K562 (cell line): ENCODE measurements at regions not wholly inside any gene's neighbourhood (a gene's known extent, or its start where the extent isn't known, plus 50 kb on each side); places are given as distances from the start of the nearest gene placed in this dataset.

Source experiments
- ATAC-seq: fragments of 200-7000 bp; cut with Tn5 transposase; 3 replicates; pipeline ENCODE4 v1.9.1; 2020; ENCODE audit warnings: moderate library complexity
- BruUV-seq: library from RNA; stranded (reverse); fragments of 400-500 nt; replicated peaks from 2 replicates; lab custom pipeline; 2021; lab: Mats Ljungman, UMichigan
- CTCF ChIA-PET: fragments of 300-600 bp; formaldehyde crosslinking; extraction: SDS; loops from one replicate; lab custom pipeline; 2021; ENCODE audit warnings: low intra/inter-chr PET ratio; lab: Yijun Ruan, JAX
- POLR2A ChIA-PET: fragments of 300-600, 350-650 bp; sonication (Branson Sonifier 250); formaldehyde crosslinking; extraction: SDS; loops from one replicate; lab custom pipeline; 2021; ENCODE audit warnings: antibody characterized with exemption, inconsistent platforms; lab: Yijun Ruan, JAX
- DNase-seq, 4 experiments: peaks; one replicate each; pipeline versions ENCODE4 v3.0.0 to v3.0.0-alpha.2; 2011 to 2018; ENCODE audit warnings: low spot score in 3 of 4, mixed read lengths in 3 of 4; ENCODE audit errors: extremely low read depth in 1 of 4
- FAIRE-seq: peaks from 2 replicates; lab custom pipeline; 2011; peaks lifted over from hg19 to GRCh38; lab: Jason Lieb, UNC
- H2AFZ ChIP-seq: 2 replicates; pipeline ENCODE4 v1.6.0; 2011; ENCODE audit warnings: low read depth, low read length, control low read depth, inconsistent platforms
- H3K27ac ChIP-seq: fragments of 200-600 bp; 3 replicates; pipeline ENCODE4 v1.8.0; 2011; ENCODE audit warnings: low read depth, mild to moderate bottlenecking, control low read depth, inconsistent platforms, low read length, moderate library complexity, mixed read lengths; ENCODE audit errors: extremely low read depth
- H3K27me3 ChIP-seq, 2 experiments: fragments of 300-600 bp in 1 of 2; 2 replicates in 1 of 2; 3 replicates in 1 of 2; pipeline versions ENCODE4 v1.6.0 to v1.8.0; 2011; ENCODE audit warnings: inconsistent platforms in 2 of 2, low read length in 2 of 2, mild to moderate bottlenecking in 1 of 2, mixed read lengths in 1 of 2, moderate library complexity in 1 of 2; ENCODE audit not compliant: control insufficient read depth in 2 of 2, insufficient read depth in 2 of 2
- H3K36me3 ChIP-seq: fragments of 300-600 bp; 3 replicates; pipeline ENCODE4 v1.8.0; 2011; ENCODE audit warnings: mild to moderate bottlenecking, low read length, inconsistent platforms; ENCODE audit not compliant: control insufficient read depth, insufficient read depth
- H3K4me1 ChIP-seq, 2 experiments: fragments of 200-600 bp in 1 of 2; replicated peaks in 1 of 2; 2 replicates in 1 of 2; 3 replicates in 1 of 2; pipeline versions ENCODE4 v1.5.1 to v1.8.0; 2011; ENCODE audit warnings: inconsistent platforms in 2 of 2, low read length in 2 of 2, mild to moderate bottlenecking in 1 of 2, mixed read lengths in 1 of 2, moderate library complexity in 1 of 2; ENCODE audit not compliant: control insufficient read depth in 2 of 2, insufficient read depth in 2 of 2
- H3K4me2 ChIP-seq: 2 replicates; pipeline ENCODE4 v1.6.1; 2011; ENCODE audit warnings: low read length, control low read depth, inconsistent platforms, mixed read lengths; ENCODE audit not compliant: insufficient read depth
- H3K4me3 ChIP-seq: fragments of 200-600 bp; sonication (generic), shearing (Covaris generic); 2 replicates; pipeline ENCODE4 v1.5.1; 2016; ENCODE audit warnings: control low read depth, inconsistent platforms
- H3K79me2 ChIP-seq: fragments of 200-600 bp; 3 replicates; pipeline ENCODE4 v1.8.0; 2011; ENCODE audit warnings: low read length, inconsistent platforms; ENCODE audit not compliant: control insufficient read depth, insufficient read depth
- H3K9ac ChIP-seq, 2 experiments: 2 replicates each; pipeline versions ENCODE4 v1.6.0 to v1.6.1; 2011; ENCODE audit warnings: low read depth in 2 of 2, low read length in 2 of 2, control low read depth in 1 of 2, inconsistent platforms in 1 of 2, mild to moderate bottlenecking in 1 of 2, mixed read lengths in 1 of 2; ENCODE audit not compliant: insufficient read depth in 1 of 2
- H3K9me1 ChIP-seq: one replicate; pipeline ENCODE4 v1.6.0; 2011; ENCODE audit warnings: inconsistent platforms, mild to moderate bottlenecking, low read length, moderate library complexity; ENCODE audit not compliant: control insufficient read depth, insufficient read depth
- H3K9me3 ChIP-seq: replicated peaks from 2 replicates; pipeline ENCODE4 v1.5.1; 2011; ENCODE audit warnings: low read depth, low read length, inconsistent platforms; ENCODE audit not compliant: control insufficient read depth, insufficient read depth
- H4K20me1 ChIP-seq: replicated peaks from 2 replicates; pipeline ENCODE4 v1.6.1; 2011; ENCODE audit warnings: low read length, inconsistent platforms, mixed read lengths; ENCODE audit not compliant: control insufficient read depth, insufficient read depth
- CBFA2T3 ChIP-seq: fragments of 450-650 bp; IDR thresholded peaks from 2 replicates; pipeline ENCODE4 v1.6.1; 2017
- ESRRA ChIP-seq: fragments of 450-650 bp; IDR thresholded peaks from 2 replicates; pipeline ENCODE4 v1.6.1; 2014; ENCODE audit warnings: low read depth, mild to moderate bottlenecking, moderate library complexity, borderline replicate concordance
- MTA1 ChIP-seq: fragments of 450-650 bp; IDR thresholded peaks from 2 replicates; pipeline ENCODE4 v1.6.1; 2017; ENCODE audit warnings: borderline replicate concordance
- MTA3 ChIP-seq: fragments of 450-650 bp; formaldehyde crosslinking; IDR thresholded peaks from 2 replicates; pipeline ENCODE4 v1.6.1; 2017; ENCODE audit warnings: mild to moderate bottlenecking, borderline replicate concordance
- MYNN ChIP-seq, 2 experiments: sonication (generic); formaldehyde crosslinking in 1 of 2; IDR thresholded peaks; 2 replicates each; pipeline versions ENCODE4 v1.5.0 to v1.6.1; 2016 to 2020; ENCODE audit warnings: antibody characterized with exemption in 1 of 2, missing genetic modification reagents in 1 of 2
- POLR2AphosphoS5 ChIP-seq: IDR thresholded peaks from 2 replicates; pipeline ENCODE4 v1.6.1; 2011; ENCODE audit warnings: mild to moderate bottlenecking, low read depth, low read length, moderate library complexity; ENCODE audit not compliant: control insufficient read depth, insufficient read depth
- STAT5A ChIP-seq: IDR thresholded peaks from 2 replicates; pipeline ENCODE4 v1.6.1; 2012; ENCODE audit warnings: low read length, inconsistent platforms, borderline replicate concordance
- TGIF2 ChIP-seq: sonication (generic); formaldehyde crosslinking; IDR thresholded peaks from 2 replicates; pipeline ENCODE4 v1.8.1; 2022; ENCODE audit warnings: mild to moderate bottlenecking, missing genetic modification reagents, moderate library complexity
- THRA ChIP-seq: fragments of 450-650 bp; IDR thresholded peaks from 2 replicates; pipeline ENCODE4 v1.6.1; 2017; ENCODE audit warnings: mild to moderate bottlenecking, moderate library complexity
- ZBTB1 ChIP-seq: sonication (generic); formaldehyde crosslinking; IDR thresholded peaks from 2 replicates; pipeline ENCODE4 v1.8.1; 2023; ENCODE audit warnings: missing genetic modification reagents, low read depth, mild to moderate bottlenecking, borderline replicate concordance
- ZBTB12 ChIP-seq: fragments of 250-450 bp; sonication (Bioruptor Pico); IDR thresholded peaks from 2 replicates; pipeline ENCODE4 v1.4.0; 2020
- ZNF395 ChIP-seq: fragments of 200-800 bp; sonication (Bioruptor generic); IDR thresholded peaks from 2 replicates; pipeline ENCODE4 v1.6.1; 2017; ENCODE audit warnings: missing genetic modification characterization, missing compliant biosample characterization
- ZNF644 ChIP-seq: fragments of 200-800 bp; sonication (Bioruptor generic); IDR thresholded peaks from 2 replicates; pipeline ENCODE4 v1.6.1; 2016; ENCODE audit warnings: low read depth, missing genetic modification characterization, missing compliant biosample characterization
- WGBS: fragments of 100-300 bp; shearing (Covaris generic); methylation state at CpG from one replicate; pipeline ENCODE4 v1.1.6; 2016; ENCODE audit warnings: low coverage, mixed read lengths; ENCODE audit not compliant: insufficient coverage; ENCODE audit errors: missing lambda C conversion rate; 5-methylcytosine and 5-hydroxymethylcytosine counted together
- in situ Hi-C: fragments of 300-500 bp; cut with MboI; formaldehyde crosslinking; loops from 4 replicates; pipeline ENCODE4 v1.15.0; 2018; ENCODE audit warnings: inconsistent platforms, mixed read lengths
- intact Hi-C: fragments of 100-400 bp; cut with micrococcal nuclease; formaldehyde crosslinking; loops from 2 replicates; pipeline ENCODE4 v1.14.2; 2022

DNA sequence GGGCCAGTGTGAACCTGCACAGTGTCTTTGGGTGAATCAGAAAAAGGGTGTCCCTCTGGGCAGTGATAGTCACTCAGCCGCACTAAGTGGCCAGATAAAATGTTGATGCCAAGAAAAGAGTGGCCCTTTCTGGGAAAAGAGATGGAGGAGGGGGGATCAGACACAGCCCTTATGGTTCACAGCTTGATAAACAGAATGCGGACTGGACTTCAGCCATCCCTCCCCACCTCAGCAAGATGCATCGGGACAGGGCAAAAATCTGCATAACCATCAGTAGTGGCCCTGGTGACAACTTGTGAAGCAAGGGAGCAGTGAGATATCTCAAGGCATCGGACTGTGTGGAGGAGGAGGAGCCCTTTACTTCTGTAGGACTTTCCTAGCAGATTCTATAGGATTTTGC is 353.8 kb upstream of the PLXNA2 start:
- ATAC-seq (no peak; the same call in 2 of the 3 replicates), FAIRE-seq (no peak), DNase-seq (peak in 1 of 4 experiments; percentile 3)
- TF ChIP-seq CBFA2T3 (0 out of 2 replicates have a peak, but pooled peaks have one; percentile 15), STAT5A (0 out of 2 replicates have a peak, but pooled peaks have one; percentile 13), MTA1 (no peak), POLR2AphosphoS5 (no peak), MYNN (IDR thresholded peaks at IDR 0.05) (no peak), MYNN (CRISPR knock-in tag; IDR thresholded peaks at IDR 0.05) (no peak)
- no peaks in the 10 kb centered on the region for H3K9me3 ChIP-seq
- BruUV-seq = no TSS peak
- H3K4me1 ChIP-seq = no peaks in the 10 kb centered on the region
- H4K20me1 ChIP-seq = no peaks in the 10 kb centered on the region
- in situ Hi-C loops = no loop called here
- no peak overlapping the region for H3K4me3 ChIP-seq
- WGBS = 1% methylated on average over 4 of the region's 4 CpGs
- H3K9me1 ChIP-seq = no peaks in the 10 kb centered on the region
- no peaks in the 10 kb centered on the region for H3K36me3 ChIP-seq
- no peaks in the 10 kb centered on the region for H3K79me2 ChIP-seq
- H3K9ac ChIP-seq = no peak overlapping the region
- H3K4me2 ChIP-seq = no peak overlapping the region
- ChIA-PET CTCF (no interaction called here), POLR2A (interaction anchor here (0.6 kb wide), 1 partner anchor 639 kb away, joined by 3 read pairs; no protein-coding TSS in a partner anchor)
- no peak overlapping the region for H2AFZ ChIP-seq
- intact Hi-C loops = no loop called here
- H3K27ac ChIP-seq = no peak overlapping the region
- H3K27me3 ChIP-seq = no peaks in the 10 kb centered on the region

DNA sequence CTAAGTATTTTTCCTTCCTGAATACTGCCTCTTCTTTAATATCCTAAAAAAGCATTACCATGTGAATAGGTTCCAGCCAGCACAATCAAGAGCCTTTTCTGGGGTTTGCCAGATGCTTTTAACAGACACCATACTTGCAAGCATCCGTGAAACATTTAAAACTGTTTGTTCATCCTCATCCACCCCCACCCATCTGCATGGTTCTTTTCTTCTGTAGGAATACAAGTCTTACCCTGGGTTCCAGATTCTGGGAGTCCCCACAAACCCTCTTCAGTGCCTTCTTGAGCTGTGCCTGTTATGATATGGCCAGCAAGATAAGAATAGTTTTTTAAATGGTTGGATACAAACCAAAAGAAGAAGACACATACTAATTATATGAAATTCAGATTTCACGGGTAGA is 354.9 kb upstream of the PLXNA2 start:
- H3K27me3 ChIP-seq = no peaks in the 10 kb centered on the region
- no peak overlapping the region for H2AFZ ChIP-seq
- H3K79me2 ChIP-seq = no peaks in the 10 kb centered on the region
- no peak overlapping the region for H3K9ac ChIP-seq
- ChIA-PET POLR2A (no interaction called here), CTCF (no interaction called here)
- H3K36me3 ChIP-seq = no peaks in the 10 kb centered on the region
- H4K20me1 ChIP-seq = no peaks in the 10 kb centered on the region
- H3K4me1 ChIP-seq = no peaks in the 10 kb centered on the region
- no peak overlapping the region for H3K4me2 ChIP-seq
- WGBS = 0% methylated on average over 2 of the region's 2 CpGs
- no peak for DNase-seq
- H3K27ac ChIP-seq = no peak overlapping the region
- intact Hi-C loops (no loop called here), in situ Hi-C loops (no loop called here)
- H3K4me3 ChIP-seq = no peak overlapping the region
- H3K9me1 ChIP-seq = no peaks in the 10 kb centered on the region
- no TSS peak for BruUV-seq
- no peak for ATAC-seq
- no peaks in the 10 kb centered on the region for H3K9me3 ChIP-seq
- no peak for FAIRE-seq
- TF ChIP-seq ZNF644 (tag) = no peak
- TF ChIP-seq THRA = no peak
- TF ChIP-seq ZBTB12 (CRISPR knock-in tag) = no peak
- no peak for TF ChIP-seq TGIF2 (CRISPR knock-in tag)
- TF ChIP-seq ZBTB1 (CRISPR knock-in tag) = no peak
- TF ChIP-seq MTA3 = no peak
- no peak for TF ChIP-seq ESRRA
- no peak for TF ChIP-seq ZNF395 (CRISPR knock-in tag)
